ENCODE measurements at regions not wholly inside any gene's neighbourhood (a gene's known extent, or its start where the extent isn't known, plus 50 kb on each side); places are given as distances from the start of the nearest gene placed in this dataset.

DNA sequence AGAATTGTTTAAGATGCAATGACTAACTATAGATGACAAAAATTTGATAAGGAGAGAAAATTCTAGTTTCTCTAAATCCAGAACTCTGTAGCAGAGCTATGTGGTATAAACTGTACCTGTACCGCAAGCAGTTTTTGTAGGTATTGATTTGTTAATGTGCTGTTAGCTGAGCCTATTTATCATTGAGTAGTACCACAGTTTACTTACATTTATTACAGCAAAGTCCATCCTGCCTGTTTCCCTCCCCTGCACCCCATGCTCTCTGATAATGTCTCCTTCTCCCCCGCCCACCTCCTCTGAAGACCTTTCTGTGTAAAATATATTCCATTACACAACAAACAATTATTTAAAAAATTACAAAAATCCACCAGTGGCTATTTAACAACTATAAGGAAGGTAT, 170.6 kb downstream of the RNF152 start:
- peaks cover 12 to 13% of the 10 kb centered on the region in 2 experiments; a peak in 4 of 5 replicates for H3K9me3 Mint-ChIP-seq
- peaks cover 17 to 18% of the 10 kb centered on the region in 2 experiments for H3K4me1 Mint-ChIP-seq
- no peak overlapping the region for H2AFZ ChIP-seq (ENCODE audit: low read length)
- H2BK20ac ChIP-seq (ENCODE audit: low read depth, low read length, poor library complexity, severe bottlenecking): no peak overlapping the region
- no peak overlapping the region for H3K4ac ChIP-seq (ENCODE audit: low read depth, low read length)
- no peak overlapping the region for H3K27ac ChIP-seq (ENCODE audit: insufficient read length, low read depth, low read length)
- no CpG with 5 or more reads among the region's 2 CpGs for WGBS (ENCODE audit: extremely low coverage, insufficient read length, low lambda C conversion rate)
- H3K4me2 ChIP-seq (ENCODE audit: insufficient read depth, insufficient read length, low read length): no peak overlapping the region
- no peak overlapping the region for H4K8ac ChIP-seq (replicated peaks; ENCODE audit: insufficient read length, low read depth, low read length)
- no peak overlapping the region for H4K91ac ChIP-seq (ENCODE audit: insufficient read length, low read depth, low read length)
- no peak overlapping the region for H4K5ac ChIP-seq (ENCODE audit: insufficient read length, low read depth, low read length)
- no peak overlapping the region for H2BK120ac ChIP-seq (ENCODE audit: low read depth, low read length, poor library complexity, severe bottlenecking)
- H3K36me3 Mint-ChIP-seq (ENCODE audit: insufficient read depth in 1 of 3, low read depth in 3 of 3): peaks cover 3 to 19% (median 15%) of the 10 kb centered on the region in 3 experiments; a peak in 6 of 7 replicates
- H3K9ac ChIP-seq (ENCODE audit: extremely low read depth, insufficient read length, low read length): no peak overlapping the region
- no peak overlapping the region for H3K14ac ChIP-seq (ENCODE audit: insufficient read depth, low read length)
- no peak overlapping the region for H2BK5ac ChIP-seq (ENCODE audit: insufficient read length, low read length)
- no peak overlapping the region for H3K23ac ChIP-seq (ENCODE audit: insufficient read length, low read depth, low read length)
- no peak overlapping the region for H3T11ph ChIP-seq (ENCODE audit: low read length)
- H3K23me2 ChIP-seq (ENCODE audit: insufficient read length, low read depth, low read length, poor library complexity, severe bottlenecking): no peaks in the 10 kb centered on the region
- TF ChIP-seq, protein P1, sequence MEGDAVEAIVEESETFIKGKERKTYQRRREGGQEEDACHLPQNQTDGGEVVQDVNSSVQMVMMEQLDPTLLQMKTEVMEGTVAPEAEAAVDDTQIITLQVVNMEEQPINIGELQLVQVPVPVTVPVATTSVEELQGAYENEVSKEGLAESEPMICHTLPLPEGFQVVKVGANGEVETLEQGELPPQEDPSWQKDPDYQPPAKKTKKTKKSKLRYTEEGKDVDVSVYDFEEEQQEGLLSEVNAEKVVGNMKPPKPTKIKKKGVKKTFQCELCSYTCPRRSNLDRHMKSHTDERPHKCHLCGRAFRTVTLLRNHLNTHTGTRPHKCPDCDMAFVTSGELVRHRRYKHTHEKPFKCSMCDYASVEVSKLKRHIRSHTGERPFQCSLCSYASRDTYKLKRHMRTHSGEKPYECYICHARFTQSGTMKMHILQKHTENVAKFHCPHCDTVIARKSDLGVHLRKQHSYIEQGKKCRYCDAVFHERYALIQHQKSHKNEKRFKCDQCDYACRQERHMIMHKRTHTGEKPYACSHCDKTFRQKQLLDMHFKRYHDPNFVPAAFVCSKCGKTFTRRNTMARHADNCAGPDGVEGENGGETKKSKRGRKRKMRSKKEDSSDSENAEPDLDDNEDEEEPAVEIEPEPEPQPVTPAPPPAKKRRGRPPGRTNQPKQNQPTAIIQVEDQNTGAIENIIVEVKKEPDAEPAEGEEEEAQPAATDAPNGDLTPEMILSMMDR (conservative IDR thresholded peaks at IDR 0.05): no peak
- no peak overlapping the region for H2BK15ac ChIP-seq (ENCODE audit: low read depth, low read length)
- H3K18ac ChIP-seq (ENCODE audit: insufficient read length, low read depth, low read length): no peak overlapping the region
- H2BK12ac ChIP-seq (ENCODE audit: insufficient read length, low read depth, low read length): no peak overlapping the region
- no peak overlapping the region for H2AK5ac ChIP-seq (ENCODE audit: insufficient read length, low read length)
- no peaks in the 10 kb centered on the region; the same call in 1 of the 2 replicates for H3K4me1 ChIP-seq (ENCODE audit: insufficient read depth, low read length)
- no peaks in the 10 kb centered on the region for H3K9me3 ChIP-seq (ENCODE audit: control insufficient read depth, low read depth, low read length)
- no peaks in the 10 kb centered on the region for H4K20me1 ChIP-seq (ENCODE audit: control insufficient read depth, insufficient read depth, insufficient read length)
- no peaks in the 10 kb centered on the region for H3K79me1 ChIP-seq (ENCODE audit: insufficient read depth, low read depth, low read length, poor library complexity, severe bottlenecking)
- no peak for DNase-seq
- no peaks in the 10 kb centered on the region for H3K27me3 ChIP-seq (ENCODE audit: insufficient read depth, low read length)
- H3K27me3 Mint-ChIP-seq (ENCODE audit: low read depth): no peaks in the 10 kb centered on the region; the same call in 1 of the 2 replicates
- no peaks in the 10 kb centered on the region for H3K79me2 ChIP-seq (ENCODE audit: insufficient read depth, low read length)
- no peak overlapping the region for H3K4me3 Mint-ChIP-seq
- H3K56ac ChIP-seq (ENCODE audit: insufficient read length, low read depth, low read length): no peak overlapping the region
- no peak overlapping the region for H3K27ac Mint-ChIP-seq
